D721Med (cell line): ENCODE measurements at regions not wholly inside any gene's neighbourhood (a gene's known extent, or its start where the extent isn't known, plus 50 kb on each side); places are given as distances from the start of the nearest gene placed in this dataset.

Source experiments
- DNase-seq: peaks from one replicate; pipeline ENCODE4 v3.0.0; 2011; ENCODE audit warnings: low spot score; ENCODE audit not compliant: insufficient read length
- FAIRE-seq: peaks from 2 replicates; lab custom pipeline; 2011; peaks lifted over from hg19 to GRCh38; lab: Jason Lieb, UNC
- TF ChIP-seq, protein P1 (sequence below): IDR thresholded peaks from 2 replicates; pipeline ENCODE4 v1.5.1; 2012; ENCODE audit warnings: mild to moderate bottlenecking, control low read depth; ENCODE audit not compliant: insufficient read depth; ENCODE audit errors: missing control alignments

DNA sequence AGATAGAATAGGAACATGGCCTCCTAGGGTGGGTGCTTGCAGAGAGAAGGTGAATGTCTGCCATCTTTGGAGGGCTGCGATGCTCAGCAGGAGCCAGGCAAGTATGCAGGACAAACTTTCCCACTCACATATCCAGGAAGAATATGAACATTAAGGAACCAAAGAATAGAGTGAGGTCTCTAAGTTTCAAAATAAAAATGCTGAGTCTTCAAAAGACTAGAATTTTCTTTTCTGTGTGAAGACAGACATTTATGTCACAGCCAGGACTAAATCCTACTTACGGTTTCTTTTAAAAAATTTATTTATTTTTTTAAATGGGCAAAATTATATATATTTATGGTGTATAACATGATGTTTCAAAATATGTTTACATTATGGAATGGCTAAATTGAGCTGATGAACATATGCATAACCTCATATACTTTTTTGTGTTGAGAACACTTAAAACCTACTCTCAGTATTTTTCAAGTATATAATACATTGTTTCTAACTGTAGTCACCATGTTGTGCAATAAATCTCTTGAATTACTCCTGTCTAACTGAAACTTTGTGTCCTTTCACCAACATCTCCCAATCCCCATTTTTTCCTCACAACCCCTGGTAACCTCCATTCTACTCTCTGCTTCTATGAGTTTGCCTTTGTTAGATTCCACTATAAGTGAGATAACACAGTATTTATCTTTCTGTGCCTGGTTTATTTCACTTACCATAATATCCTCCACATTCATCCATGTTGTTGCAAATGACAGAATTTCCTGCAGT is 177.8 kb upstream of the HAND2 start:
- DNase-seq (no peak), FAIRE-seq (no peak)
- TF ChIP-seq, protein P1, sequence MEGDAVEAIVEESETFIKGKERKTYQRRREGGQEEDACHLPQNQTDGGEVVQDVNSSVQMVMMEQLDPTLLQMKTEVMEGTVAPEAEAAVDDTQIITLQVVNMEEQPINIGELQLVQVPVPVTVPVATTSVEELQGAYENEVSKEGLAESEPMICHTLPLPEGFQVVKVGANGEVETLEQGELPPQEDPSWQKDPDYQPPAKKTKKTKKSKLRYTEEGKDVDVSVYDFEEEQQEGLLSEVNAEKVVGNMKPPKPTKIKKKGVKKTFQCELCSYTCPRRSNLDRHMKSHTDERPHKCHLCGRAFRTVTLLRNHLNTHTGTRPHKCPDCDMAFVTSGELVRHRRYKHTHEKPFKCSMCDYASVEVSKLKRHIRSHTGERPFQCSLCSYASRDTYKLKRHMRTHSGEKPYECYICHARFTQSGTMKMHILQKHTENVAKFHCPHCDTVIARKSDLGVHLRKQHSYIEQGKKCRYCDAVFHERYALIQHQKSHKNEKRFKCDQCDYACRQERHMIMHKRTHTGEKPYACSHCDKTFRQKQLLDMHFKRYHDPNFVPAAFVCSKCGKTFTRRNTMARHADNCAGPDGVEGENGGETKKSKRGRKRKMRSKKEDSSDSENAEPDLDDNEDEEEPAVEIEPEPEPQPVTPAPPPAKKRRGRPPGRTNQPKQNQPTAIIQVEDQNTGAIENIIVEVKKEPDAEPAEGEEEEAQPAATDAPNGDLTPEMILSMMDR = no peak

DNA sequence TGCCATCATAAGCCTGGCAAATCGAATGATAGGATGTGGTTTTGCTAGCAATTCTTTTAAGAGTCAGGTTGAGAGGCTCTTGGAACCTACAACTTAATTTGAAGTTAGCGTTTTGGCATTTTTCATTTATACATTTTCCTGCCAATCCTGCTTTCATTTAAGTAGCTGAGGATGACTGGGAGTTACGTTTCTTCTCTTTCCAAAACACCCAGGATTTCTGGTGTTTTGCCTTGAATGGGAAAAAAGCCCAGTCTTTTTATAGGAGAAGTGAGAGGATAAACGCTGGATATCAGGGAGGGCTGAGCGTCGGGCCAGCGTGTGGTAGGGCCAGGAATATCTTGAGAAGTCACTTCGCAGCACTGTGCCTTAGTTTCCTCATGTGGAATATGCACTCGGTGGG is 174.2 kb upstream of the HAND2 start:
- TF ChIP-seq, protein P1 = no peak
- DNase-seq = no peak
- no peak for FAIRE-seq

DNA sequence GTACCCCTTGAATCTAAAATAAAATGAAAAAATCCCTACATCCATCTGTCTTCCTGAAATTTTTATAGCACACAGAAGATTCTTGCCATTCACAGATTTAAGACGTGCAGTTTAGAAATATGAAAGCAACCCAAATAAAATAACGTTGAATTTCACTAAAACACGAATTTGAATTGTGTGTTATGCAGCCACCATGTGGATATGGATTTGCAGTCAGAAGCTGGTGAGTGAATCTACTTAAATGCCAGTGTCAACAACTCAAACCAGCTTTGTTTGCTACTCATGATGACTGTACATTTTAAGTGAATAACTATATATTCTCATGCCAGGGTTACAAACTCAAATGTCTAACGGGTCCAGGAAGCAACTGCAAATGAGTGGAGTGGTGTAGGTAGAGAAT is 173.0 kb upstream of the HAND2 start:
- TF ChIP-seq, protein P1 = no peak
- FAIRE-seq = no peak

DNA sequence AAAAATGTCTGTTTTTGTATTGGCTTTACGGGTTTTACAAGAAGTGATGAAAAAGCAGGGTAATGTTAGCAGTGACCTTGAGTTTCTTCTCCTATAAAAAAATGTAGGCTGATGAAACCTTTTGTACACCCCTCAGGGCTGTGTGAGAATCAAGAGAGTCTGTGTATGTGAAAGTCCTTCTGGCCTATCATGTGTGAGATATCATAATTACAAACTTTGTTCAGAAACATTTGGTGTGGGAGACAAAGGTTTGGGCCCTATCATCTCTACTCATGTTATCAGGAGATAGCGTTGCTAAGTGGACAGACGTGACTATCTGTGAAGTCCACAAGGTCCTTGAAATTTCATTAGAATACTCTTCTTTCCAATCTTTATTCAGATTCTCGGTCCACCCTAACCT is 170.6 kb upstream of the HAND2 start:
- DNase-seq = no peak
- TF ChIP-seq, protein P1 = no peak
- no peak for FAIRE-seq

More for the DNA sequence above, 173.0 kb upstream of the HAND2 start:
- no peak for DNase-seq

DNA sequence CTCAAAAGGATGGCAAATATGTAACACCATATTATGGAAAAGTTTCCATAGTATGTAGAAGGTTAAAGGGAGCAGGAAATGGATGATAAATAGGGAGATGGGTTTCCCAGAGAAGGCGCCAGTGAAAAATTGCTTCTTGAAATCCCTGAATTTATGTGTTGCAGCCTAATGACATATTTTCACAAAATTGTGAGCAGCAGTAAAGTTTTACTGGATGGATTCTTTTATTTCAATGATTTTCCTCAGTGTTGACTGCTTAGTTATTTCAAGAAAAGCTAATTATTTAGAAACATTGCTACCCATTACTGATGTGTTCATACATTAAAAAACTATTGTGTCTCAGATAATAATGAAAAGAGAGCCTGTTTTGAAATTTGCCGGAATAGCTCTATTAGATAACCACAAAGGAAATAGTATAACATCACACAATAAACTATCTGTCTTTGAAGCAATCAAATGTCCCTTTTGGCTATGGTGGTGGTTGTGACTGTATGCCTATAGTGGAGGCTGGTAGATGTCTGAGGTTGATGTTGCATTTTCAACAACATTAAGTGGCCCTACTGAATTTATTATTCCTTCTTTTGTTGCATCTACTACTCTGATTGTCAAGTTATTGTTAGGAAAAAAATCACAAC is 169.9 kb upstream of the HAND2 start:
- FAIRE-seq (no peak), DNase-seq (no peak)
- TF ChIP-seq, protein P1 = no peak

DNA sequence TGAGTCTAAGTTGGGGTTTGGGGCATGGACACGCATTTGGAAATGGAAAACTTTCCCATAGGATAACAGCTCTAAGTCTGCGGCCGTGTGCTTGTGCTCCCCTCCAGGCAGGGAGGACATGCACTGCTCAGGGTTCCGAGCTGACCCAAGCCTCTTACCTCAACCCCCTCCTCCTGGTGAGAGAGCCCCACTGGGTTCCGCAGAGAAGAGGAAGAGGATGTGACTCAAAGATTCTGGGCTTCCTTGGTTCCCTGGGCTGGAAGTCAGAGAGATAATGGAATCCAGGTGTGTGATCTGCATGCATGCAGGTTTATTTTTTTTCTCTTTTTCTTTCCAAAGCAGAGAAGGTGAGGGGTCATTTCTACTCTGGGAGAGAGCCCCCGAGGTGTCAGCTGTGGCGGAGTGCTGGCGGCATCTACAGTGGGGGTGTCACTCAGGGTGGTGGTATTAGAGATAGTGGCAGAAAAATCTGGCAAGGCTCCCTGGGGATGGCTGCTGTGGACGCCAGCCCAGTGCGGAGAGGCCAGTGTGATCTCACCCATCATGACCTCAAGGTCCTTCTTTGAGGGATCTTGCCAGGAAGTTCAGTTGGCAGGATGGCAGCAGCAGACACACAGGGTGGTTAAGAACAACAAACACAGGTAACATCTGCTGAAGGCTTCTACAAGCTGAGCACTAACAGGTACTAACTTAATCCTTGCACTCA is 168.7 kb upstream of the HAND2 start:
- TF ChIP-seq, protein P1 = no peak
- DNase-seq (no peak), FAIRE-seq (no peak)

DNA sequence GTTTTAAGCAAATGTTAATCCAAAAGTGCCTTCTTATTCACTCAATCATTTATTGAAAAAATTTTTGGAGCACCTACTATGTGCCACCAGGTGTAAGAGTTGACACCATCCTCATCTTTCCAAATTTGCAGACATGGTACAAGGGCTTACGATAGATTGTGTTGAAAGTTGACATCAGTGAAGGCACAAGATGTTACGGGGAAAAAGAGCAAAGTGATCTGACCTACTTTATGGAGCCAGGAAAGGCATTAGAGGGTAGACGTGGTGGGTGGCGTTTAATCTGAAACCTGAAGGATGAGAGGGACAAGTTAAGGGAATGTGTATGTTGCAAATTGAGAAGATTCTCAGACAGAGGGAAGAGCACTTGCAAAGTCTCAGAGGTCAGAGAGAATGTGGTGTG is 167.8 kb upstream of the HAND2 start:
- no peak for FAIRE-seq
- TF ChIP-seq, protein P1 = no peak
- no peak for DNase-seq
